Ureter (tissue), 1 donor: ENCODE measurements at regions not wholly inside any gene's neighbourhood (a gene's known extent, or its start where the extent isn't known, plus 50 kb on each side); places are given as distances from the start of the nearest gene placed in this dataset.

ENCODE experiments used
- DNase-seq: peaks from one replicate; pipeline ENCODE4 v3.0.0-alpha.2; 2020; ENCODE audit warnings: low spot score
- donor health status: DM: yes; HTN: yes; CAD: no.

DNA sequence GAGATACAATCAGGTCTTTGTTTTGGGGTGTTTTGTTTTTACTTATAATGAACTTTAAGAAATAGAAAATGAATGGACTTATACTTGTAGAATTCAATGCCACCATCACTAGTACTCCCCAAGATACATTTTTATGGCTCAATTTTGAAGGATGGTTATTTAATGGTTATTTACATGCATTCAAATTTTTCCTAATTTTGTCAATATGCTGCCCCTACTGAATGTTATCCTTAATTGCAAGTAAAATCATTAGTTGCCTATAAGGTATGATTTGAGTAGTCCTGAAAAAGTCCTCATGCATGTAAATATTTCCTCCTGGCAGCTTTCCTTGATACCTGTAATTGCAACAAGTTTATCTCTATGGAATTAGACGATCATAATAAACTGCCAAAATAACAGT is 391.2 kb downstream of the BCAT1 start:
- DNase-seq: no peak

DNA sequence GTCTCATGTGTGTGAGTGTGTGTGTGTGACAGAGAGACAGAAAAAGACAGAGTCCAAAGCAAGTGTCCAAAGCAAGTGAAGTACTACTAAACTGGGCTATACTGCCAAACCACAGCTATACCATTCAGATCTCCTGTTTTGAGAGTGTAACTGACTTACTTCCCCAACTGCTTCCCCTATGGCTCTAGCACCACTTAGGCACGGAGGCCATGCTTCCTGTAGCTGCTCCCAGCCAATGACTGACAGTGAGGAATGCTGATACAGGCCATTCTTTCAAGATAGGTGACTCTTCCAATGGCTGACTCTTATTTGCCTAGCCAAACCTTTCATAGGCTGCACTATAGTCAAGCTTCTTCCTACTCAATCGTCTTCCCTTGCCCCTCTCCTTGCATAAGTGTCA is 393.2 kb downstream of the BCAT1 start:
- no peak for DNase-seq

DNA sequence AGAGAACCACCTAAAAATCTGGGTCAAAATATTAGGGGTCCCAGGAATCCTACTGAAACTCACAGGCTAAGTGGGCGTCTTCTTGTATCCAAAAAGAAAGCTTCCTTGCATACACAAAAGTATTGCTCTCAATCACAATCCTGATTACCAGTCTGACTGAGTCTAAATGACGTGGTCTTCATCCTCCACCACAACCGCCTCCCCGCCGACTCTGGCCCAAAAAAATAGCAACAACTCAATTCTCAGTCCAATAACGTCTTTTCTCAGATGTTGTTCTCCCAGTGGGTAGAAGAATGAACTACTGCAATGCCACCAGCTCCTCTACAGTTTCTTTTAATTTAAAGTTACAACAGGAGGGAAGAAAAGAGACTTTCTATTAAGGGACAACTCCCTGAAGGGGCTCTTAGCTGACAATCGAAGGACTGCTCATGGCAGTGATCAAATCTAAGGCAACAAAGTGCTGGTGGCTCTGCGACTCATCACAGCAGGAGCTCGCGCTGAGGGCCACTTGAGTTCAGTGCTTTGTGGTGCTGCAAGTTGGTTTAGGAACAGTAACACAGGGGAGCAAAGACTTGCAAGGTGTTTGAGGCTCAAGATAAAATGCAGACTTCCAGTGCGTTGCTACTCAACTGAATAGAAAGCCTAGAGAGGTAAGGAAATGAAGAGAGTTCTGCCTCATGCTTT is 394.1 kb downstream of the BCAT1 start:
- no peak for DNase-seq

DNA sequence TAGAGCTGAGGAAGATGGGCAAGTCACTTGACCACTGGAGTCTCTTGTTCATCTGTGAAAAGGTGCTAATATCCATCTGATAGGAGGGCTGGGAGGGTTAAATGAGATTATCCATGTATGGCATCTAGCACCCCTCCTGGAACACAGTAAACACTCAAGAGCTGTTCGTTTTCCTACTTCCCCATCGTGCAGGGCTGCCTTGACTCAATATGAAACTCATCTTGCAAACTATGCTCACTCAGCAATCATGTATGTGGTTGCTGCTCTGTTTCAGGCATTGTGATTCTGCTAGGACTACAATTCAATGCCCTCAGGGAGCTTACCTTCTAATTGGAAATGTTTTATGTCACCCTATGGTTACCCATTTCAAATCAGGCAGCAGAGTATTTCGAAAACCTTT is 395.6 kb downstream of the BCAT1 start:
- no peak for DNase-seq

DNA sequence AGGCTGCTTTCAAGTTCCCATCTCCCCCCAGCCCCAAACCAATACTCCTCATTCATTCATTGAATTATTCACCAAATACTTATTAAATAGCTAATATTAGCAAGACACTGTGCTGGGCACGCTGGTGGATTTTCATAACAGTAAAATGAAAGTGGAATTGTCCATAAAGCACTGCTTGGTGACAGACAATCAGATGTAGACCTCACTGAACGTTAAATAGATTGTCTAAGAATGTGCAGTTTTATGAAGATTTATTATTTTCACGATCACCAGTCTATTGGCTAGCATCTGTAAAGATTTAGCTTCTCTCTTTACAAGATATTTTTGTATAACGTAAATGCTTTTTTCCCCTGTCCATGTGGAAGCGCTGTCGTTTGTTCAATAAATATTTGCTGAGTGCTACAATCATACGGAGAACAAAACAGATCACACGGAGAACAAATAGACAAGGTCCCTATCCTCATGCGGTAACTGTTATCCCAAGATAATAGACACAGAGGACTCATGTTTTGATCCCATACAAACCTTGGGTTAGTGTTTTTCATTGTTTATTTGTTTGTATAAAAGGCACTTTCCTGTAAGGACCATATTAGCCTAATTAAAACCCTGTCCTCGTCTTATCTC is 397.6 kb downstream of the BCAT1 start:
- no peak for DNase-seq

- DNase-seq: no peak
These were observed 398.3 kb downstream of the BCAT1 start for GRCh38 chr12:24550609-24551008.

GRCh38 chr12:24546661-24547060 is 402.2 kb downstream of the BCAT1 start:
- DNase-seq: no peak

- no peak for DNase-seq
These were observed 402.8 kb downstream of the BCAT1 start for GRCh38 chr12:24546084-24546483.

DNA sequence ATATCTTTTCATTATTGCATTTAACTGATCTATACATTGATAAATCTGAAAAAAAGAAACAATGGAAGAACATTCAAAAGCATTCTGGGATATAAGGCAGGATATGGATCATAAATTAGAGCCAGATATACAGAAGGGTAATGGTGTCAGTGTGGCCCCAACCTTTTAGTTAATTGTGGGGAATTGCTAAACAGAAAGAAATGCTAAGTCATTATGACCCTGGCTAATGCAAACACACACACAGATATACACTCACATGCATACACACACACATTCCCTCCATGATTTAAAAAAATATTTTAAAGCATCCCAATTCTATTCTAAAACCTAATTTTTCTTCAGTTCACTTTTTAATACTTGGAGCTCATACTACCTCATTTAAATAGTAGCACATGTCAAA is 404.5 kb downstream of the BCAT1 start:
- no peak for DNase-seq

DNA sequence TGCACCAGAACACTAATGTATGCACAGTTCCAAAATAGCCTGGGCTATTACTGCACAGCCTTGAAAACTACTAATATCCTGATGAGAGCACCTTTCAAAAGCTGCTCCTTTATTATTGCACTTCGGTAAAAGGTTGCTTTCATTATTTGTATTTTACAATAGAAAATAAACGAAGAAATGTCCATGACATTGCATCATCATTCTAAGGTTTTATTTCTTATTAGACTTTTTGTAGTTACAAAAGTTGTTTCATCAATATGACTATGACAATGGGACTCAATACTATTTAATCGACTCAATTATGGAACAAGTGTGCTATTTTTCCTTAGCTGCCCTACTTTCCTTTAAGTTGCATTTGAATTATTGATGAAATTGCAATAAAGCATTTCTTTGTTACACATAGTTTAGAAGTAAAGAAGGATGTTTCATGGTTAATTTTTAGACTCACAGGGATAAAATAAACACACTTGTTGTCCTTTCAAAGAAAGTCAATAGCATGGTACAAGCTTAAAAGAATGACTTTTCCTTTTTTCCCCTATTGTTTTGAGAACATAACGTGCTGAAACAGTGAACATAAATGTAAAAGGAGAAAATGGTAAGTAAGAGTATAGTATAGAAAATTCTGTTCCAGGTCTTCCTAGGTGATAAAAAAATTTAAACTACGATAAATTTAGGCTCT is 407.6 kb downstream of the BCAT1 start:
- no peak for DNase-seq

GRCh38 chr12:24539646-24540045 is 409.3 kb downstream of the BCAT1 start:
- DNase-seq: no peak

- DNase-seq: no peak
These were observed 411.6 kb downstream of the BCAT1 start for GRCh38 chr12:24537083-24537860.

GRCh38 chr12:24535334-24536069 is 413.4 kb downstream of the BCAT1 start:
- no peak for DNase-seq

- no peak for DNase-seq
These were observed 414.3 kb downstream of the BCAT1 start for GRCh38 chr12:24534622-24535021.

DNA sequence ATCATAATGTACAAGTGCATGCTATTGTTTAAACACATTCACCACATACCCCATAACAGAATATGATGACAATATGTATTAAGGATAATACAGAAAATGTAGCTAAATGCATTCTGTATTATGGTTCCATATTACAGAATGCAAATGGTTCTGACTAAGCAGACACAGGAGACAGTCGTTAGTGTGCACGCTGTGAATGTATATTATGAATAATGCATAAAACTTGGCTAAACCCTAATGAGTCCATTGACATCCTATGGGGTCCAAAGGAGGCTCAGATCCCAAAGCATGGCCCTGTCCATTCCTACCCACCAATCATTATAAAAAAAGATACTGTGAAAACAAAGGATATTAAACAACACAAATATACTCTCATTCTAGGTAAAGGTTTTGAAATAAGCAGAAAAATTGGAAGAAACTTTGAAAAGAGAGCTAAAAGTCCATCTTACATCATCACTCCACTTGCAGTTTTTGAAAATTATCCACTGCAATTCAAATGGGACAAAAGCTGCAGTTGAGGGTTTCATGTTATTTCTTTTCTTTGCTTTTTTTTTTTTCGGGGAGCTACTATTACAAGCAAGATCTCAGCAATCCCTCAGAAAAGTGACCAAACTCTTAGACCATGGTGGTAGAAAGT is 415.1 kb downstream of the BCAT1 start:
- DNase-seq: no peak

DNA sequence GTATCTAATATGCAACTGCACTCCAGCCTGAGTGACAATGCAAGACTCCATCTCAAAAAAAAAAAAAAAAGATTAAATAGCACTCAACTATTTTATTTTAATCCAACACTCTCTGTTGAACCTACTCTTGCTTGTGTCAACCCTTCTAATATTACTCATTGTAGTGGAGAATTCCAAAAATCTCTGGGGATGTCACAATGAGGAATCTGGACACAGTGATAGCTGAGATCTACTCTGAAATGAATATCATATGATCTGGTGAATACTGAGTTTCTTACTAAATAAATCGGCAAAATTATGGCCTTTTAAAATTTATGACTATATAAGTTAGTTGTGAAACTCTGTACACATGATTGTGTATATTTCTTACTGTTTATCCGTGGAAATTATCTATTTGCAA is 418.2 kb downstream of the BCAT1 start:
- no peak for DNase-seq

DNA sequence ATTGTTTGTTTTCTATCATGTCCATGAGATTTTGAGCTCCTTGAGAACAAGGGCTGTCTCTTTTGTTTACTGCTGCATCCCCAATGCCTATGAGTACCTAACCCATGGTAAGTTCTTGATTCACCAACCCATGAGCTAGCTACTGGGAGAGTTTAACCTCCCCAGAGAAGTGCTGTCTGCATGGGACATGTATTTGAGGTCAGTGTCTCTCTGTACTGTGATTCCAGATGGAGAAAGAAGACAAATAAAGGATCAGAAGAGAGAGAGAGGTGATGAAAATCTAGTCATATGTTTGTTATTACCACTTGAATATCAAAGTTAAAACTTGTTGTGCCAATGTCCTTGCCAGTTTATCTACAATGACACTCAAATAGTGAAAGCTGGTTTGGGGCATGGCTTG is 421.8 kb downstream of the BCAT1 start:
- no peak for DNase-seq

DNA sequence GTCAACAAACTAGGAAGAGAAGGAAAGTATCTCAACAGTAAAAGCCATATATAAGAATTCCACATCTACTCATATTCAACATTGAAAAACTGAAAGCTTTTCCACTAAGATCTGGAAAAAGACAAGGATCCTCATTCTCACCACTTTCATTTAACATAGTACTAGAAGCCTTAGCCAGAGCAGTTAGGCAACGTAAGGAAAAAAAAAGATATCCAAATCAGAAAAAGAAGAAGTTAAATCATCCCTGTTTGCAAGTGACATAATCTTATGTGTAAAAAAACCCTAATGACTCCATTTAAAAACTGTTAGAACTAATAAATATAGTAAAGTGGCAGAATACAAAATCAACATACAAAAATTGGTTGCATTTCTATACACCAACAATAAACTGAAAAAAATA is 426.2 kb downstream of the BCAT1 start:
- no peak for DNase-seq

DNA sequence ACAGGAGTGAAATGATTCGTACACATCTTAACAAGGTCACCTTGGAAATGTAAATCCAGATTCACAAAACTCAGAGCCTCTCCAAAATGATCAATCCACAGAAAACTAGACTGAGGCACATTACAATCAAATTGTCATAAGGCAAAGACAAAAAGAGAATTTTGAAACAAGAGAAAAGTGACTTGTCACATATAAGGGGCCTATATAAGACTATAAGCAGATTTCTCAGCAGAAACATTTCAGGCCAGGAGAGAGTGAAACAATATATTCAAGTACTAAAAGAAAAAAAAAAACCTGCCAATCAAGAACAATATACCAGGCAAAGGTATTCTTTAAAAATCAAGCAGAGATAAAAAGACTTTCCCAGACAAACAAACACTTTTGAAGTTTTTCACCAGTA is 429.1 kb downstream of the BCAT1 start:
- no peak for DNase-seq

- DNase-seq: no peak
These were observed 431.9 kb downstream of the BCAT1 start for GRCh38 chr12:24517000-24517399.

- DNase-seq: no peak
These were observed 438.2 kb downstream of the BCAT1 start for GRCh38 chr12:24510581-24511125.
